IPS-15b (cell line): ENCODE measurements at regions not wholly inside any gene's neighbourhood (a gene's known extent, or its start where the extent isn't known, plus 50 kb on each side); places are given as distances from the start of the nearest gene placed in this dataset.

ENCODE experiments used
- H3K27me3 ChIP-seq: one replicate; pipeline ENCODE4 v1.6.1; 2013; ENCODE audit warnings: low read length; ENCODE audit not compliant: control insufficient read depth, insufficient read depth
- H3K36me3 ChIP-seq: one replicate; pipeline ENCODE4 v1.6.1; 2013; ENCODE audit warnings: low read length; ENCODE audit not compliant: control insufficient read depth, insufficient read depth
- H3K4me1 ChIP-seq: one replicate; pipeline ENCODE4 v1.6.1; 2013; ENCODE audit warnings: mild to moderate bottlenecking, low read length; ENCODE audit not compliant: control insufficient read depth, insufficient read depth
- H3K4me3 ChIP-seq: one replicate; pipeline ENCODE4 v1.5.1; 2013; ENCODE audit warnings: low read depth, low read length
- H3K9ac ChIP-seq: one replicate; pipeline ENCODE4 v1.6.1; 2013; ENCODE audit warnings: low read depth, mild to moderate bottlenecking, low read length
- H3K9me3 ChIP-seq: one replicate; pipeline ENCODE4 v1.6.1; 2013; ENCODE audit warnings: mild to moderate bottlenecking, low read length; ENCODE audit not compliant: control insufficient read depth, insufficient read depth

DNA sequence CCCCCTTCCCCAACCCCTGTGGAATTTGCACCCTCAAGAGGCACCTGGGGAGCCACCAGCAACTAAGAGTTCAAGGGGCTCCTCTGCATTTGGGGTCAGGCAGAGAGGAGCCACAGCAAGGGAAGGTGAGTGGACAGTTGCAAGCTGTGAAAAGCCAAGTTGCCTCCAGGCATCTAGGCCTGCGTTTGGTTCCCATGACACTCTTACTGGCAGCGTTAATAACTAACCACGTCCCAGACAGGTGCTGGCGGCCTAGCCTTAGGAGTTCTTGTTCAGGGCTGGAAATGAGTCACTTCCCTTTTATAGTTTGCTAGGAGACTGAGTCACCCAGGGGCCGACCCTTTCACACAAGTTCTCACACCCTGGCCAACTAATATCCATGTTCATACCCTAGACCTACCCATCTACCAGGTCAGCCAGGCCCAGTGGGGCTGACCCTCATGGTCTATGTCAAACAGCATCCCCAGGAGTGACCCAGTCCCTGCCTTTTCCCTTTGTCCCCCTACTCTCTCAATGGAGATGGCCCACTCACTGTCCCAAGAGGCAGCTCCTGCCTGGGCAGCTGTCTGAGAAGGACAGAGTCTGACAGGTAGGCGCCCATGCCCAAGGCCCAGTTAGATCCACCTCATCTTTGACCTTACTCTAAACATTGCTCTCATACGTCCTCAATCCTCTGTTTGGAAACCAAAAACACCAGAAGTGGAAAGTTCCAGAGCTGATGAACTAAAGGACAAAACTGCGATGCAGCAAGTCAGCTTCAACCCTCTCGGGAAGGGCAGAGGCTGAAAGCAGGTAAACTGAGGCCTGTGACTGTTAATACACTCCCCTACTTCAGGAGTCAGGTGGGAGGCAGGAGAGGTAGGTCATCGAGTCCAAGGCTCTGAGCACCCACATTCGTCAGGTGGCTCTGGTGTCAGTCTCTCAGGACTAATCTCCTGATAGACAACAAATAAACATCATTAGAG, 300.6 kb downstream of the SOX9 start:
- H3K9me3 ChIP-seq: peaks cover 2% of the 10 kb centered on the region
- H3K4me3 ChIP-seq: no peak overlapping the region
- no peaks in the 10 kb centered on the region for H3K27me3 ChIP-seq
- no peaks in the 10 kb centered on the region for H3K36me3 ChIP-seq
- H3K4me1 ChIP-seq: peaks cover 2% of the 10 kb centered on the region
- H3K9ac ChIP-seq: no peak overlapping the region

DNA sequence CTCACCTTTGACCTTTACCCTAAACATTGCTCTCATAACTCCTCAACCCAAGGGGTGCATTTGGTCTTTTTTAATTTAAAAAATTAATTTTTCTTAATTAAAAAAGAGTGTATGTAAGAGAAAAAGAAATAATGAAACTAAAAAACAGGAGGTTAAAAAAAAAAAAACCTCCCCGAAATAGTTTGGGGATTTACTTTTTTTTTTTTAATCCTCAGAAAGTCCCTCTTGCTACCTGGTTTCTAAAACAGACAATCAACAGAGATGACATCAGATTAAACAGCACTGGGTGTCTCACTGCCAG, 301.3 kb downstream of the SOX9 start:
- H3K4me3 ChIP-seq: no peak overlapping the region
- peaks cover 2% of the 10 kb centered on the region for H3K9me3 ChIP-seq
- no peak overlapping the region for H3K9ac ChIP-seq
- no peaks in the 10 kb centered on the region for H3K36me3 ChIP-seq
- H3K4me1 ChIP-seq: no peaks in the 10 kb centered on the region
- H3K27me3 ChIP-seq: no peaks in the 10 kb centered on the region

DNA sequence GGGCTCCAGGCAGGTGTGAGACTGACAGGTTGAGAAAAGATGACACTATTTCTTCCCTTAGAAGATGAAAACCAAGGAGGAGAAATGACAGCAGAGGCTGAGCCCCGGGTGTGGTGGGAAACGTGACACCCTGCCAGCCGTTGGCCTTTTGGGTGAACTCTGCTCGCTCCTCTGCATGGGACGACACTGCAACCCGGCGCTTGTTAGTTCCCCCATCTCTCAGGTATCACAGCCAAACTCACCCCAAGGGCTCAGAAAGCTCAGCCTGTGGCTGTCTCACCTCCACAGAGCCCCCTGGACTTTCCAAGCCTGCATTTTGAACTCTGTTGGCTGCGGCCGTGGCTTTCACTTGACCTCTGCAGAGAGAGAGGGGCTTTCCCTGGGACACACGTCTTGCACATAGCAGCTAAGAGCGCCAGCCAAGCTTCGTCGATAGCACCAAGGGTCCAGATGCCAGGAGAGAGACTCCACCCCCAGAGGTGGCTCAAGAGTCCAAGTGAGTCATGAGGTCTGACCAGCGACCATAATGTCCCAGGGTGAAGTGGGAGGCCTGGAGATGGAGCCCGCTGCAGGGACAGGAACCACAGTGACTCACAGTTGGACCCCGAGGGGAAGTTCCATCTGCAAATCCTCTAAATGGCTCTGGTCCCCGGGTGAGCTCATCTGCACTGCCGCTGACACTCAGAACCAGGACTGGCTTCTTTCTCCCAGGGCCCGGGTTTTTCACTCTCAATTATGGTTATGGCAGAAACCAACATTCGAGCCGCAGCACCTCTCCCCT, 301.9 kb downstream of the SOX9 start:
- no peak overlapping the region for H3K4me3 ChIP-seq
- H3K27me3 ChIP-seq: no peaks in the 10 kb centered on the region
- peaks cover under 1% of the 10 kb centered on the region for H3K9me3 ChIP-seq
- H3K4me1 ChIP-seq: no peaks in the 10 kb centered on the region
- no peaks in the 10 kb centered on the region for H3K36me3 ChIP-seq
- H3K9ac ChIP-seq: no peak overlapping the region

DNA sequence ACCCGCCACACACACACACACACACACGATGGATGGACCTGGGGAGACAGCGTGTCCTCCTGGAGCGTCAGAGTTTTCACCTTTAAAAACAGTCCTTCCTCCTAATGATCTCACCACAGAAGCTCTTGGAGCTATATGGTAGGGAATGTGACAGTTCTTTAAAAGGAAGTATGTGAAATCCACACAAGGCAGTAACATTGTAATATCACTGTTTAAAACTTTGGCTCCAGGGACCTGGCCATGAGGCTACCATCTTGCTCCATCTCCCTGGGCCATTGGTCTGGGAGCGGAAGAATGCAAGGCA, 302.4 kb downstream of the SOX9 start:
- Histone ChIP-seq H3K4me3 (no peak overlapping the region), H3K9ac (no peak overlapping the region)

DNA sequence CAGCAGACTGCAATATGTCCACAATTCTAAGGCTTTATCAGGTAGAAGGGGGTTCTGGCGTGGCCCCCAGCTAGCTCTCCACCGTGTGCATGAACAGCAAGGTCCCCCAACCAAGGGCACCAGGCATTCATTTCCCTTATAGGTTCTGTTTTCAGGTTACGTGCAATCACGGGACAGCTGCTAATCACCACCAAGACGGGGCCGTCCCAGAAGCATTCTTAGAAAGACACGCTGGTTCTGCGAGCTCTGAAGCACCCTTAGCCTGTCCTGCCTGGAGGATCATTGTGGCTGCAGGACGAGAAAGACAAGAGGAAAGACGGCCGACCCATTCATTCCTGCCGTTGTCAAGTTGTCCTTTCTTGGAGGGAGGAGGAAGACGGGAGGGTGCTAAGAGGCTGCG, 302.9 kb downstream of the SOX9 start:
- no peaks in the 10 kb centered on the region for H3K9me3 ChIP-seq
- H3K9ac ChIP-seq: no peak overlapping the region
- no peaks in the 10 kb centered on the region for H3K27me3 ChIP-seq
- no peak overlapping the region for H3K4me3 ChIP-seq
- H3K4me1 ChIP-seq: no peaks in the 10 kb centered on the region
- no peaks in the 10 kb centered on the region for H3K36me3 ChIP-seq

More for the DNA sequence above, 302.4 kb downstream of the SOX9 start:
- no peaks in the 10 kb centered on the region for H3K27me3 ChIP-seq
- H3K4me1 ChIP-seq: no peaks in the 10 kb centered on the region
- no peaks in the 10 kb centered on the region for H3K9me3 ChIP-seq
- H3K36me3 ChIP-seq: no peaks in the 10 kb centered on the region

DNA sequence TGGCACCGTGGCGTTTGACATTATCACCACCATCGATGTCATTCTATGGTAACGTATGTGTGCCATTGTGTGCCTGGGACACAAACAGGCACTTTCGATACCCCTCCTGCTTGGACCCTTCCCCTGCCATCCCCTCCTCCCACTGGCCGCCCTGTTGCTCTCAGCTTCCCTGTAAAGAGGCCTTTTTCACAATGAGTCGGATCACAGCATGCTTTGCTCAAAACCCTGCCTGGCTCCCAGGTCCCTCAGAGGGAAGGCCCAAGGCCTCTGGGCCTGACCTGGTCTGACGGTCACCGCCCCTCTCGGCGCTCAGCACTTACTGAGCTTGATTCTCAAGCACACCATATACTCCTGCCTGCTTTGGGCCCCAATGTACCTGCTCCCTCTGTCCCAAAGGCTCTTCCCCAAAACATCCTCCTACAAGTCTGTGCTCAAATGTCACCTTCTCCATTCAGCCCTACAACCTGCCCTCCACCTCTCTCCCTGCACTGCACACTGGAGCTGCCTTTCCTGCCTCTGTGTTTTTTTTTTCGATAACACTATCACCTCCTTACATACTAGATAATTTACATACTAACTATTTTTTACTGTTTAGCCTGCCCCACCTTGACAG, 303.8 kb downstream of the SOX9 start:
- Histone ChIP-seq H3K9ac (no peak overlapping the region), H3K4me1 (no peaks in the 10 kb centered on the region)

DNA sequence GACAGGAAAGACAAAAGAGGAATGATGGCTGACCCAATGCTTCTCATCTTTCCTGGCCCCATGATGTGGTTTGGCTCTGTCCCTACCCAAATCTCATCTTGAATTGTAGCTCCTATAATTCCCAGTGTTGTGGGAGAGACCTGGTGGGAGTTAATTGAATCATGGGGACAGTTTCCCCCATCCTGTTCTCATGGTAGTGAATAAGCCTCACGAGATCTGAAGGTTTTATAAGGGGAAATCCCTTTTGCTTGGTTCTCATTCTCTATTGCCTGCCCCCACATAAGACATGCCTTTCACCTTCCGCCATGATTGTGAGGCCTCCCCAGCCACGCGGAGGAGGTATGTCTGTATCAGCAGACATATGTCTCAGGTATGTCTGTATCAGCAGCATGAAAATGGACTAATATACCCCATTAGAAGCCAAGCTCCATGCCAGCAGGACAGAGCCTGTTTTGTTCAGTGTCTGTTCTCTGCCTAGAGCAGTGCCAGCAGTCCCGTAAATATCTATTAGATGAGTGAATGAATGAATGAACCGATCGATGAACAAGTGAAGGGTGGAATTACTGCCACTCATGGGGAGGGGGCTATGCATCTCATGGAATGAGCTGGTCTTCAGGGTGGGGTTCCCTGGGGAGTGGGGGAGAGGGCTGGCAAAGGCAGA, 304.4 kb downstream of the SOX9 start:
- no peaks in the 10 kb centered on the region for H3K36me3 ChIP-seq
- H3K9ac ChIP-seq: no peak overlapping the region
- H3K4me3 ChIP-seq: no peak overlapping the region
- no peaks in the 10 kb centered on the region for H3K27me3 ChIP-seq
- H3K4me1 ChIP-seq: no peaks in the 10 kb centered on the region
- H3K9me3 ChIP-seq: no peaks in the 10 kb centered on the region

More for the DNA sequence above, 303.8 kb downstream of the SOX9 start:
- H3K36me3 ChIP-seq: no peaks in the 10 kb centered on the region
- H3K4me3 ChIP-seq: no peak overlapping the region
- no peaks in the 10 kb centered on the region for H3K27me3 ChIP-seq
- no peaks in the 10 kb centered on the region for H3K9me3 ChIP-seq

DNA sequence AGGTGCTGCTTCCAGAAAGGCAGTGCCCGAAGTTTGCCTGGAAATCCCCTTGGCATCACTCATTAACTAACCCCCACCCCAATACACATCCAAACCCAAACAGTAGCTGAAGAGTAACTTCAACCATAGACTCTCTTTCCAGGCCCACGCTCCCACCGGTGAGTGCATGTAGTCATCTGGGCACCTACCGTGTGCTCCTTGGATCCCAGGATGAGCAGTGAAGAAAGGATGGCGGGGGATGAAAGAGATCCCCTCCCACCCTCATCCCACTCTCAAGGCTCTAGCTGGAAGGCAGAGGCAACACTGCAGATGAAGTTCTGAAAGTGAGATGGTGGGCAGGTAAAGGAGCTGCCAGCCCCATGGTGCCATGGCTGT, 305.0 kb downstream of the SOX9 start:
- Histone ChIP-seq H3K9me3 (no peaks in the 10 kb centered on the region), H3K4me1 (no peaks in the 10 kb centered on the region), H3K36me3 (no peaks in the 10 kb centered on the region), H3K4me3 (no peak overlapping the region), H3K27me3 (no peaks in the 10 kb centered on the region), H3K9ac (no peak overlapping the region)

DNA sequence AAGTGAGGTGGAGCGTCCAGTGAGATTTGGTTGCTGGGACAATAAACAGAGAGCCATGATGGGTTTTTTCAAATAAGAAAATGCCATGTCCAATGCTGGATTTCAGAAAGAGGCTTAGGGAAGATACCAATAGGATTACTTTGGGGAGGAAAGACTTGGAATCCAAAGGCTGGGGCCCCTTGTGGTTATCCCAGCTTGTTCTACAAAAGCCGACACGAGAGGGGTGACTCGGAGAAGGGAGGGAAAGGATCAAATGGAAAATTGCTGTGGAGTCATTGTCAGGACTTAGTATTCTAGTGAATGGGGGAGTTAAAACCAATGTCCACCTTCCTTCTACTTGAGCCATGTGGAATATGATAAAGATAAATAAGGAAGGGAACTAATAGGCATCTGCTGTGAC, 305.5 kb downstream of the SOX9 start:
- Histone ChIP-seq H3K9ac (no peak overlapping the region), H3K4me3 (no peak overlapping the region), H3K4me1 (no peaks in the 10 kb centered on the region)

DNA sequence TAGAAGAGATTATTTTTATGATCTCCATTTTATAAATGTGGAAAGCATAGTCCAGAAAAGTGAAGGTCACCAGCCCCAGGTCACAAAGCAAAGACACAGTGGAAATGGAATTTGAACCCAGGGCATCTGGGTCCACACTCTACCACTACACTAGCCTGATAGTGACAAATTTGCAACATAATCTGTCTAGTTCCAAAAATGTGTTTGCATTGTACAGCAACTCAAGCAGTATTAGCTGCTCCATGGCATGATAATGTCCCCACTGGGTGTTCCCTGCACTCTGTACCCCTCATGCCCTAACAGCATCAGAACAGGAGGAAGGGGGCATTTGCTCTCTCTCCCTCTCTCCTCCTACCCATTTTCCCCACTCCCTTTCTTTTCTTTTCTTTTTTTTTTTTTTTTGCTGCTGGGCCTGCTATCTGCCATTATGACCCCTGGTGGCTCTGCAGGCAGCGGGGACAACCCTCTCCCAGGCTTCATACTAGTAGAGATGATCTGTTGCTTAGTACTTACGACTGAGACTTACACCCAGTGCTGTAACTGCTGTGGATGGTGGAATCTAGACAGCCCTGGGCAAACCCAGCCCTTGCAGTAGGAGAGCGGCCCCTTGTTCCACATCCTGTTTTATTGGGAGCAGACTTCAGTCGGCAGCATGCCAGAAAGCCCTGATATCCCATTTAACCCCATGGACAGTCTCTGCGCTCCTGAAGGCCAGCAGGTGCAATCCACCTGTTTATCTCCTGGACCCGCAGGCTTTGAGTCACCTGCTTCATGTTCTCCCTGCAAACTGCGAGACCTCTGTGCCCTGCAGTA, 306.3 kb downstream of the SOX9 start:
- Histone ChIP-seq H3K4me1 (no peaks in the 10 kb centered on the region), H3K9me3 (no peaks in the 10 kb centered on the region), H3K36me3 (no peaks in the 10 kb centered on the region), H3K4me3 (no peak overlapping the region), H3K9ac (no peak overlapping the region), H3K27me3 (no peaks in the 10 kb centered on the region)

More for the DNA sequence above, 305.5 kb downstream of the SOX9 start:
- no peaks in the 10 kb centered on the region for H3K27me3 ChIP-seq
- H3K9me3 ChIP-seq: no peaks in the 10 kb centered on the region
- no peaks in the 10 kb centered on the region for H3K36me3 ChIP-seq

DNA sequence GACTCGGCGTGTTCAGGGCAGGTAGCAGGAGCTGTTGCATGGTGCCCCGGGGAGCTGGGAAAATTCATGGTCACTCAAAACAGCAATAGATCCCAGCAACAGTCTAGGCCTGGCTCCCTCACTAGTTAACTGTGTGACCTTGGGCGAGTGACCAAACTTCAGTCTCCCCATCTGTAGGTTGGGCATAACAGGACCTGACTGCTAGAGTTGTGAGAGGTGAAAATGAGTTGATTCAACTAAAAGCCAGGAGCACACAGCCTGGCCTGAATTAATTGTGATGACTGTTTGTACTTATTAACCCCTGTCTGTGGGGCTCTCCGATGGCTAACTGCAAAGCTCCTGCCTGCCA, 306.9 kb downstream of the SOX9 start:
- H3K9ac ChIP-seq: no peak overlapping the region
- H3K9me3 ChIP-seq: no peaks in the 10 kb centered on the region
- peaks cover 1% of the 10 kb centered on the region for H3K4me1 ChIP-seq
- no peak overlapping the region for H3K4me3 ChIP-seq
- H3K36me3 ChIP-seq: no peaks in the 10 kb centered on the region
- H3K27me3 ChIP-seq: no peaks in the 10 kb centered on the region
